Sigmoid colon (tissue), 4 donors: ENCODE measurements at regions not wholly inside any gene's neighbourhood (a gene's known extent, or its start where the extent isn't known, plus 50 kb on each side); places are given as distances from the start of the nearest gene placed in this dataset.

Experiments
- CTCF ChIP-seq, 4 experiments: fragments of 450-650 bp in 3 of 4; fragments of 200-600 bp in 1 of 4; IDR thresholded peaks; one replicate each; pipeline ENCODE4 v1.5.1; 2016 to 2019; ENCODE audit warnings: antibody characterized with exemption in 4 of 4, mild to moderate bottlenecking in 3 of 4, moderate library complexity in 2 of 4
- POLR2A ChIP-seq, 2 donors: fragments of 450-650 bp; IDR thresholded peaks; one replicate each; pipeline ENCODE4 v1.6.1; 2016; ENCODE audit warnings: antibody characterized with exemption in 2 of 2, mild to moderate bottlenecking in 2 of 2, moderate library complexity in 2 of 2
- POLR2AphosphoS5 ChIP-seq, 4 donors: sonication (generic); formaldehyde crosslinking; IDR thresholded peaks; one replicate each; pipeline ENCODE4 v1.6.1; 2017; ENCODE audit warnings: antibody characterized with exemption in 4 of 4

- TF ChIP-seq CTCF (IDR thresholded peaks at IDR 0.05), result no peak
- TF ChIP-seq POLR2AphosphoS5 (IDR thresholded peaks at IDR 0.05), result no peak
- TF ChIP-seq POLR2A (IDR thresholded peaks at IDR 0.05), result no peak
These were observed 910.8 kb downstream of the C6orf118 start for GRCh38 chr6:164398647-164399046.
